GM21528 (cell line): ENCODE measurements at regions not wholly inside any gene's neighbourhood (a gene's known extent, or its start where the extent isn't known, plus 50 kb on each side); places are given as distances from the start of the nearest gene placed in this dataset.

Experiments used
- ATAC-seq: cut with Tn5 transposase; IDR thresholded peaks from one replicate; pipeline ENCODE4 v1.9.1; 2021; ENCODE audit warnings: mild to moderate bottlenecking, moderate library complexity; ENCODE audit not compliant: unreplicated experiment, low FRiP score

DNA sequence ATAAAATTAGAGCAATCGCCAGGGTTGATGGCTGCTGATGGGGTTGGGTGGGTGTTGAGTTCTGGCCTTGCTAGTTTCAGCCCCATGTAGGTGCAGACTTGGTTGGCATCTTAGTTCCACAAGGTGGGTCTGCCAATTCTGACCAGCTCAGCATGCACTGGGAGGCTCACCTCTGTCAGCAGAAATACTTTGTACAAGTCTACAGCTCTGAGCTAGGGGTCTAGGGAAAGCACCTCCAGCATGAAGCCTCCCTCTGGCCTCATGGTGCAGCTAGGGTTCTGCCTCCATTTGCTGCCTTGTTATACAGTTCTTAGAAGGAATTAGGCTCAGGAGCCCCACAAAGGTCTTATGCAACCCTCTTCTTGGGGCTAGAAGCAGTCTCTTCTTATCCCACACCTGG is 278.9 kb upstream of the HDAC4 start:
- ATAC-seq: no peak

GRCh38 chr2:239678666-239679296 is 278.0 kb upstream of the HDAC4 start:
- no peak for ATAC-seq

DNA sequence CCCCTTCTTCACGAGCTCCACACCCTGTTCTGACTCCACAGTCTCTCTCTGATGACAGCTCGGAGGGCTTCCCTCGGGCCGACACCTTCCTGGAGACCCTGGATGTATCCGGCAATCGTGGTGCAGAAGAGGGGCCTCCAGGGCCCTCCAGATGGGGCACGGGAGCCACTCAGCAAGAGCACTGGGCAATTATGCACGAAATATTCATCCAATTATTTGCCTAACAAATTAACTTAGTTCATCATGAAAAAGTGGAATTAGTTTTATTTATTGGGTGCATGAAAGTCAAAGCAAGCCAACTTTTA is 277.3 kb upstream of the HDAC4 start:
- no peak for ATAC-seq

- ATAC-seq: no peak
Measured at GRCh38 chr2:239677453-239678185, 276.8 kb upstream of the HDAC4 start.

DNA sequence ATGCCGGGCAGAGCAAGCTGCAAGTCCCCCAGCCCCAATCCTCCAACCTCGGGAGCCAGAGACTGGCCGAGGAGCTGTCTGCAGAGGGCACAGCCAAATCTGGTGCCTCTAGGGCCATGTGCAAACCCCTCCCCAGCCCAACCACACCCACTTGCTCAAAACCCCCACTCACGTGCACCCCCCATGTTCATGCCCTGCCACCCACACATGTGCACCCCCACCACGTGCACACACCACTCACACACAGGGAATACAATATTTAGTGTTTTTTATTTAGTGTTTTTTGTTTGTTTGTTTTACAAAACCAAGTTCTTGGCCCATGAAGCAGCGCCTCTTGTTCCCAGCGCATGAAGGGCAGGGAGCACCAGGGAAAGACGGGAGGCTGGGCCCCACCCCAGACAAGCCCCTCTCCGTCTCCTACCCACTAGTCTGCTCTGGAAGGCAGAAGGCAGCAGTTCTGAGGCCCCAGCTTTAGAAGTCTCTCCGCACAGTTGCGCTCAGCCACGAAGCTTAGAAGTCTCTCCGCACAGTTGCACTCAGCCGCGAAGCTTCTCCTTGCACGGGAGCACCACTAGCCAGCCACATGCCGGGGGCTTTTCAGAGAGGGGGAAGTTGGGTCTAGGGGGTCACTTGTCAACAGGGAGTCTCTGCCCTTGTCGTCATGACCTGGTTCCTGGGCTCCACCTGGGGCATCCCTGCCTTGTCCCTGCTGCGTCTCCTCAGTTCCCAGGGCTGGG is 276.1 kb upstream of the HDAC4 start:
- ATAC-seq: no peak

GRCh38 chr2:239675826-239676715 is 275.3 kb upstream of the HDAC4 start:
- ATAC-seq: no peak

DNA sequence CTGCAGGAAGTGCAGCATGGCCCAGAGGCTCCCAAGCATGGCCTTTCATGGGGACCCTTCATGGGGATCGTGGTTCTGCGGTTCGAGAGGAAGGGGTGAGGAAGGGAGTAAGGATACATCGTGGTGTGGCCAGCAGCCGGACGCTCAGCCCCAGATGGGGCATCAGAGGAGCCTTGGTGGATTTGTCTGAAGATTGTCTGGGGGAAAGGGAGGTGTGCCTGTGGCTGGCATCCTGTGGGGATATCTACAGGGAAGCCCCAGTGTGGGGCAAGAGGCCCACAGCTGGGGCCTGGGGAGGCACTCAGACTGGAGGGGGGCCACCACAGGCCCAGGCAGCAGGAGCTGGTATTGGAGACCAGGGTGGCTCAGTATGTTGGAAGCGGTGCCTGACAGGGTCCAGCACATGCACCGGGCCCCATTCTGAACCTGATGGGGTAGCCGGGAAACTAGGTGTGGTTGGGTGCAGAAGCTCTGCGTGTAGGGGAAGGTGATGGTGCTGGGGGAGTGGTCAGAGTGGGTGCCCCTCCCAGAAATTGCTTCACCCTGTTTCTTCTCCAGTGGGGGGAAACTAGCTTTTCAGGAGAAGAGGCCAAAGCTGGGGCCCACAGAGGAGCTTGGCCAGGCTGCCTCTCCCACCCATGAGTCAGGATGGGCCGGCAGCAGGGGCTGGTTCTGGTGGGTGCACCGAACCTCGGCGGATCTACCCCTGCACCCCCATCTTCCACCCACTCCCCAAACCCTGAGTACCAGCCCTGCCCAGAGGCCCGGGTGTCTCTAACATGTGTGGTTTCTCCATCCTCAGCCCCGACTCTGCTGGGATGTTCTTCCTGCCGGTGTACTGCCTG is 274.4 kb upstream of the HDAC4 start:
- ATAC-seq: no peak

- no peak for ATAC-seq
Measured at GRCh38 chr2:239674101-239674980, 273.5 kb upstream of the HDAC4 start.

DNA sequence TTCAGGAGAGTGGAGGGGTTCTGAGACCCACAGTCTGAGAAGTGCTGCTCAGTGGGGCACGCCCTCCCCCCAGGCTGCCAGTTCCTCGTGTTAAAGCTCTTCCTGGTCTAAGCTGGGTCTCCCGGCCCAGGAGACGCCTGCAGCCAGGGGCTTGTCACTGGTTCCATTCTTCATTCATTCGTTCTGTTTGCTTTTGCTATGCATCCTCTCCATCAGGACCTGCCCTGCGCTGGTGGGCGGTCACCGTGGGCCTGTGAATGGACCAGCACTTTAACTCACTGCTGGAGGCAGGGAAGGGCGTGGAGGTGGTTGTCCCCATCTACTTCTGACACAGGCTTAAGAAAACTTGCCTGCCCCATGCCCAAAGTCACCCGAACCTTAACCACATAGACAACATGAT is 272.8 kb upstream of the HDAC4 start:
- no peak for ATAC-seq

DNA sequence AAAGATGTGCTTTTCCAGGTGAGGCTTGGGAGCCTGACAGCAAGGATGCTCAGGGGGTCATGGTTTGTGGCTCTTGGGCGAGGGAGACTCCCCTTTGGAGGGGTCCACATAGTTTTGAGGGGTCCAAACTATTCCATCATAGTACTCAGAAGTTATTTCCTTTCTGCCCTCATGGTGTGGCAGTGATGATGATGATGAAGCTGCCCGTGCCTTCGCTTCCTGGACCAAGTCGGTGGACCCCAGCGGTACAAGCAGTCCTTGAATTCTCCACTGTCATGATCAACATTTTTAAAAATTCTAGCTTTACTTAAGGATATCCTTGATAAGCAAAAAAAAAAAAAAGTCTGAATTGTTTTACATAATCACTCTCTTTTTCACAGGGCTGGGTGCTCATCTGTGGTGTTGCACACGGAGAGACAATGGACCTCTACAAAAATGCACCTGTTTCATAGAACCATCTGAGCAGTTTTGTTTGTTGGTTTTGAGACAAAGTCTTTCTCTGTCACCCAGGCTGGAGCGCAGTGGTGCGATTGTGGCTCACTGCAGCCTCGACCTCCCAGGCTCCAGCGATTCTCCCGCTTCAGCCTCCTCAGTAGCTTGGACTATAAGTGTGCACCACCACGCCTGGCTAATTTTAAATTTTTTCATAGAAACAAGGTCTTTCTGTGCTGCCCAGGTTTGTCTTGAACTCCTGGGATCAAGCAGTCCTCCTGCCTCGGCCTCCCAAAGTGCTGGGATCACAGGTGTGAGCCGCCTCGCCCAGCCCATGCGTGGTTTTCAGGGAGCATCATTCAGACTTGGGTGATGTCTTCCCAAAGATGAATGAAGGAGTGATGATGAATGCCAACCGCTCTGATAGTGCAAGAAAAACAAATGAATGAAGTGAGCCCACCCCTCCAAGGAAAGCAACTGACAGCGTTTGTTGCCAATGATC is 271.4 kb upstream of the HDAC4 start:
- ATAC-seq: no peak

DNA sequence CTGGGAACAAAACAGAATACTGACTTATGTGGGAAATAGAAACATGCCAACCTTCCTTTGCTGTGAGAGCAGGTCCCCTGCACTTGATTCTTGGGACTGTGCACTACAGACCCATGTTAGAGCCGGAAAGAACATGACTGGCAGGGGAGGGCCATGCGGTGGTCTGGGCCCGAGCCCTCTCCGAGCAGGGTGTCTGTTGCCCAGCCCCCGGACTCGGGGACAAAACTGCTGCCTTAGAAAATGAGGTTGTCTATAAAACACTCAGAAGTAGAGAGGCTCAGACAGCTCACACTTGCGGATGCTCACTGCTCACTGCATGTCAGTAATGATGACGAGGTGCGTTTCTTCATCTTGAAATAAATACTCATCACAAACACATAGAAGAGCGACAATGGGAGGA is 270.7 kb upstream of the HDAC4 start:
- ATAC-seq: no peak

GRCh38 chr2:239670463-239671120 is 269.8 kb upstream of the HDAC4 start:
- no peak for ATAC-seq

DNA sequence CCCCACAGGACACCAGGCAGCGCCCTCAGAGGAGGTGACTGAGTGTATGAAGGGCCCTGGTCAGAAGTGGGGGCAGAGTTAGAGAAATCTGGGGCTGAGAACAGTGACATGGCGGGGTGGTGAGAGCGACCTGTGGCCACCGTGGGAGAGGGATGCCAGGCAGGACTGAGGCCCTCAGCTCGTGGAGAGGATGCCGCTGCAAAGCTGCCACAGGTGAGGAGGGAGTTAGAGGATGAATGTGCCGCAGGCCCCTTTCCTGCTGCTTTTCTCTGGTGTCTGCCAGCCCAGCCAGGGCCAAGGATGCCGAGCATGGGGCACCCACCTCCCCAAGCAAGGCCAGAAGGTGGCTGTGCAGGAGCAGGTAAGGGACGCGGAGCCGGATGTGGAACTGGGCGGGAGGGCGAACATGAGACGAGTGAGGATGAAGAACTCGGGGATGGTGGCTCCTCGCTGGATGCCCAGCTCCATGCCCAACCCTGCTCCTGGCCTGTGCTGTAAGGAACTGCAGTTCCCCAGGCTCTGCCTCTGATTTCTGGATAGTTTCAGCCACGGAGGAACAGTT is 269.2 kb upstream of the HDAC4 start:
- ATAC-seq: no peak

DNA sequence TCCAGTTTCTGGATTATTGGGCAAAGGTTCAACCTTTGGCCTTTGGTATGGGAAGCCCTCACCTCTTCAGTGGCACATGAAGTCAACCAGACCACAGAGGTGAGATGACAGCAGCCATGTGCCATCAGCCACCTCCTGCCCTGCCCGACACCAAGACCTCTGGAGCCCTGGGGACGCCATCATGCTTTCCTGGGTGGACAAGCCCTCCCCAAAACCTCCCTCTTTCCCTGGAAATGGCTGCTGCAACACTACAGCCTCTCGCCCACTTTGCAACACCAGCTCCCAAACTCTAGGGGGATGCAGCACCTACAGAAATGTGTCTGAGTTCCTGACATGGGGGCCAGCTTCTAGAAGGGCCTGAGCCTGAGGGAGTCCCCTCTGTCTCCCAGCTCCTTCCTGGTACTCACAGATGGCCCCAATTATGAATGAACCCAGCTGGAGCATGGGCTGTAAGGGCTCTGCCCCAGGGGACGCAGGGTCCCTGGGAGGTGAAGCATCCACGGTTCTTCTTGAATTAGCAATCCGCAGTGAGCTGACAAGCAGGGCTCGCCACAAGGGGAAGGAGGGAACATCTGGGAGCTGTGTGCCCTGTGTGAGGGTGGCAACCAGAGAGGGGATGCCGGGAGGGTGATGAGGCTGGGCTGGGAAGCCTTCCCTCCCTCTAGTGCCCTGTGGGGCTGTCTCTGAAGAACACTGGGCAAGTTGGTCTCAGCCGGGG is 268.5 kb upstream of the HDAC4 start:
- no peak for ATAC-seq

DNA sequence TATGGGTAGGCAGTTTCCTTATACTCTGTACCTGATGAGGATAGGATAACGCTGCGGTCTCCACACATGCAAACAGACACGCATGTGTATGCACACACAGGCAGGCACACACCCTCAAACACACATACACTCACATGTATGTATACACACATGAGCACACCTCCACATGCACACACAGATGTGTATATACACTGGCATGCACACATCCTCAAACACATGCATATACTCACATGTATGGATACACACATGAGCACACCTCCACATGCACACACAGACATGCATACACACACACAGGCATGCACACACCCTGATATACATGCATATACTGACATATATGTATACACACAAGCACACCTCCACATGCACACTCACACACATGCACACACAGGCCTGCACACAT is 267.8 kb upstream of the HDAC4 start:
- ATAC-seq: no peak

DNA sequence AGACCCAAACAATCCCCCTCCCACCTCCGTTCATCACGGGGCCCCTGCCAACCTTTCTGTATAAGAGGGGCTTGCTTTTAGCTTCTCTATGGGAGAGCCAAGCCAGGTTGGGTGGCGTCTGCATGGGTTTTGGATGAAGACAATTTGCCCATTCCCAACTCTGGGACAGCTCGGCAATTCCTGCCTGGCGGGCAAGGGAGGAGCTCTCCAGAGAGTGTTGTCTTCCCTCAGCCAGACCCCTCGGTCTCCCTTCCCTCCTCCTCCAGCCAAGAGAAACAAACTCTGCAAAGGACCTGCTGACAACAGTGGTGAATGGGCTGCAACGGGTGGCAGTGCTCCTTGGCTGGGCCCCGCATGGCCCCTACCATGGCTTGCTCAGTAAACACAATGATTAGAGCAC is 267.2 kb upstream of the HDAC4 start:
- ATAC-seq: no peak
